PC-9 (cell line): ENCODE measurements at regions not wholly inside any gene's neighbourhood (a gene's known extent, or its start where the extent isn't known, plus 50 kb on each side); places are given as distances from the start of the nearest gene placed in this dataset.

Experiments used
- CTCF ChIP-seq: fragments of 200-600 bp; sonication (generic); conservative IDR thresholded peaks from 2 replicates; pipeline ENCODE4 v1.6.1; 2017; ENCODE audit warnings: mixed run types, antibody characterized with exemption, mild to moderate bottlenecking, moderate library complexity
- EZH2 ChIP-seq: fragments of 200-600 bp; sonication (generic); IDR thresholded peaks from 2 replicates; pipeline ENCODE4 v1.8.0; 2017; ENCODE audit warnings: antibody characterized with exemption, low read depth

- TF ChIP-seq EZH2 (no peak), CTCF (no peak)
Observed at GRCh38 chr18:29071869-29072268, 894.9 kb upstream of the CDH2 start.
